OCI-LY7 (cell line): ENCODE measurements at regions not wholly inside any gene's neighbourhood (a gene's known extent, or its start where the extent isn't known, plus 50 kb on each side); places are given as distances from the start of the nearest gene placed in this dataset.

ENCODE experiments used
- BruUV-seq: library from RNA; stranded (reverse); fragments of 400-500 nt; replicated peaks from 2 replicates; lab custom pipeline; 2021; lab: Mats Ljungman, UMichigan
- CTCF ChIA-PET: fragments of 300-600 bp; sonication (Branson Sonifier 250); formaldehyde crosslinking; loops from one replicate; lab custom pipeline; 2022; ENCODE audit warnings: antibody characterized with exemption; ENCODE audit not compliant: unreplicated experiment; lab: Charles Lee
- POLR2A ChIA-PET: fragments of 300-600 bp; sonication (Branson Sonifier 250); formaldehyde crosslinking; loops from one replicate; lab custom pipeline; 2022; ENCODE audit warnings: antibody characterized with exemption; lab: Charles Lee
- DNase-seq: peaks from one replicate; pipeline ENCODE4 v3.0.0-alpha.2; 2015; ENCODE audit warnings: low spot score
- H2AFZ ChIP-seq: fragments of 200-600 bp; sonication (generic), shearing (Covaris generic); 2 replicates; pipeline ENCODE4 v1.6.1; 2014; ENCODE audit warnings: mild to moderate bottlenecking, antibody characterized with exemption, low read length, moderate library complexity
- H3K27ac ChIP-seq: fragments of 200-600 bp; sonication (generic); 2 replicates; pipeline ENCODE4 v1.5.1; 2014; ENCODE audit warnings: mixed run types, low read depth, mild to moderate bottlenecking, moderate library complexity, low read length, inconsistent platforms; ENCODE audit not compliant: poor library complexity, severe bottlenecking
- H3K36me3 ChIP-seq: fragments of 200-600 bp; sonication (generic); 2 replicates; pipeline ENCODE4 v1.6.1; 2014; ENCODE audit warnings: mild to moderate bottlenecking, antibody characterized with exemption, low read length, moderate library complexity, mixed read lengths; ENCODE audit not compliant: insufficient read depth
- H3K4me1 ChIP-seq: fragments of 200-600 bp; sonication (generic); 2 replicates; pipeline ENCODE4 v1.5.1; 2014; ENCODE audit warnings: mild to moderate bottlenecking, low read length; ENCODE audit not compliant: insufficient read depth, poor library complexity, severe bottlenecking
- H3K4me2 ChIP-seq: fragments of 200-600 bp; sonication (generic); 2 replicates; pipeline ENCODE4 v1.6.1; 2014; ENCODE audit warnings: mild to moderate bottlenecking, low read length
- H3K4me3 ChIP-seq: fragments of 200-600 bp; sonication (generic); 2 replicates; pipeline ENCODE4 v1.5.1; 2014; ENCODE audit warnings: mild to moderate bottlenecking, low read depth, low read length; ENCODE audit not compliant: poor library complexity, severe bottlenecking
- H3K79me2 ChIP-seq: fragments of 200-600 bp; sonication (generic); 2 replicates; pipeline ENCODE4 v1.6.1; 2016; ENCODE audit warnings: low read depth, mild to moderate bottlenecking, low read length, moderate library complexity, mixed read lengths; ENCODE audit not compliant: insufficient read depth
- H3K9me2 ChIP-seq: fragments of 200-600 bp; sonication (generic); 2 replicates; pipeline ENCODE4 v1.6.1; 2016; ENCODE audit warnings: mild to moderate bottlenecking, low read length, mixed read lengths; ENCODE audit not compliant: insufficient read depth
- H3K9me3 ChIP-seq: fragments of 200-600 bp; sonication (generic); 2 replicates; pipeline ENCODE4 v1.6.1; 2014; ENCODE audit warnings: mild to moderate bottlenecking, mixed run types, low read length, mixed read lengths
- H4K20me1 ChIP-seq: fragments of 200-600 bp; sonication (generic); 2 replicates; pipeline ENCODE4 v1.6.1; 2014; ENCODE audit warnings: mild to moderate bottlenecking, antibody characterized with exemption, low read length, moderate library complexity, mixed read lengths; ENCODE audit not compliant: insufficient read depth
- CTCF ChIP-seq: fragments of 200-600 bp; sonication (generic); conservative IDR thresholded peaks from 2 replicates; pipeline ENCODE4 v1.5.1; 2014; ENCODE audit warnings: mild to moderate bottlenecking, antibody characterized with exemption, low read length, moderate library complexity, mixed read lengths
- EZH2phosphoT487 ChIP-seq: fragments of 200-600 bp; sonication (generic); IDR thresholded peaks from 2 replicates; pipeline ENCODE4 v1.6.1; 2018; ENCODE audit warnings: low read depth, borderline replicate concordance, mild to moderate bottlenecking, mixed run types, antibody characterized with exemption, low read length, moderate library complexity, mixed read lengths
- intact Hi-C: fragments of 100-400 bp; cut with micrococcal nuclease; formaldehyde crosslinking; loops from one replicate; pipeline ENCODE4 v1.10.0; 2022; ENCODE audit not compliant: unreplicated experiment

DNA sequence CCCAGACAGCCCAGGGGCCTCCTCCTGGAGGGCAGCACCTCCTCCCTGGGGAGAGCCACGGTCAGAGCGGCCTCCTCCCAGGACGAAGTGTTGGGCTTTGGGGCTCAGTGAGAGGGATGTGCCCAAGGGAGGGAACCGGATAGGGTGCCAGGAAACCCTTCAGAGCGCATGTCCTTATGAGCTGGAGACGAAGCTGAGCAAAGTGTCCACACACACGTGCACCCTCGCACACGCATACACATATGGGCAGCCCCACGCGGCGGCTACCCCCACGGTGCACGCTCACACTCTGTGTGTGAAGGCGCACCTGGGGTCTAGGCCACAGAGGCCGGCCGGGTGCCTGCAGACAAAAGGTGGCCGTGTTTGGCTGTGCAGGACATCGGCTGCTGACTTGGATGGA lies 106.1 kb upstream of the HDAC4 start:
- ChIA-PET CTCF (no interaction called here), POLR2A (no interaction called here)
- H3K9me3 ChIP-seq, result no peaks in the 10 kb centered on the region
- no peaks in the 10 kb centered on the region for H3K4me1 ChIP-seq
- TF ChIP-seq CTCF (no peak), EZH2phosphoT487 (no peak)
- intact Hi-C loops, result no loop called here
- H3K27ac ChIP-seq, result no peak overlapping the region
- H3K4me3 ChIP-seq, result no peak overlapping the region
- no peak overlapping the region for H3K4me2 ChIP-seq
- H2AFZ ChIP-seq, result no peak overlapping the region
- no peak for DNase-seq
- BruUV-seq, result no TSS peak
- H3K36me3 ChIP-seq, result no peaks in the 10 kb centered on the region
- H4K20me1 ChIP-seq, result no peaks in the 10 kb centered on the region
- H3K9me2 ChIP-seq, result no peaks in the 10 kb centered on the region
- H3K79me2 ChIP-seq, result no peaks in the 10 kb centered on the region

DNA sequence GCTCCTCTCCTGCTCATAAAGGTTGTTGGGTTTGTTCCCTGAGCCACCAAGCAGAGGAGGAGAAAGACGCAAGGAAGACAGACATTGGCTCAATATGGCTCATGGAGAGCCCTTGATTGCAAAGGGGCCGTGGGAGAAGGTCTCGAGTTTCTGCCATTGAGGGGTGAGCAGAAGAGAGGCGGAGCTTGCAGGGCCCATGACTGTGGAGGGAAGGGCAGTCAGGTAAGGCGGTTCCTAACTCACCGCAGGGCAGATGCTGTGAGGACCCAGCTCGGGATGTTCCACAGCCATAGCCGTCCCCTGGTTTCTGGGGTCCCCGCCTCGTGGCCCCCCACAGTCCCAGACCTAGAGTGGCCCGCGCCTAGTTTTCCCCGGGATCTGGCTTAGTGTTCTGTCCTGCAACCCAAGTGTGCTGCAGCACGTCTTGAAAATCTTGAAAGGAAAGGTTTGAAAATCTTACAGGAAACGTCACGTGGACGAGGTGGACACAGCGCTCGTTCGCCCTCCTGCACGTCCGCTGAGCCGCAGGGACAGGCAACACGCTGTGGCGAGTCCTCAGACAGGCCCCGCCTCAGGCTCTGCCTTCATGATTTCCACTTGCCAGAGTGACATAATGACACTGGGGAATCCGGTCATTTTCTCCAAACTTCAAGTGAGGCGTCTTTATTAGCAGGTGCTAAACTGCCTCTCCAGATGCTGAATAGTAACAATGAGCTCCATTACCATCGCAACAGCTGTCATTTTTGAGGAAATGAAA lies 105.5 kb upstream of the HDAC4 start:
- no TSS peak for BruUV-seq

More for the DNA sequence above, 105.5 kb upstream of the HDAC4 start:
- no peak overlapping the region for H2AFZ ChIP-seq
- TF ChIP-seq CTCF (no peak), EZH2phosphoT487 (no peak)
- no peak overlapping the region for H3K27ac ChIP-seq
- H3K79me2 ChIP-seq, result no peaks in the 10 kb centered on the region
- no peaks in the 10 kb centered on the region for H3K9me2 ChIP-seq
- H4K20me1 ChIP-seq, result no peaks in the 10 kb centered on the region
- POLR2A ChIA-PET, result no interaction called here
- H3K36me3 ChIP-seq, result no peaks in the 10 kb centered on the region
- no peak overlapping the region for H3K4me2 ChIP-seq
- intact Hi-C loops, result no loop called here
- no peak for DNase-seq
- no peaks in the 10 kb centered on the region for H3K9me3 ChIP-seq
- H3K4me3 ChIP-seq, result no peak overlapping the region
- CTCF ChIA-PET, result no interaction called here
- no peaks in the 10 kb centered on the region for H3K4me1 ChIP-seq
